Immature natural killer cell (primary cell): ENCODE measurements at regions not wholly inside any gene's neighbourhood (a gene's known extent, or its start where the extent isn't known, plus 50 kb on each side); places are given as distances from the start of the nearest gene placed in this dataset.

Experiments
- DNase-seq, 3 donors: peaks; one replicate each; pipeline ENCODE4 v3.0.0; 2022; ENCODE audit warnings: mixed read lengths in 1 of 3
- H3K27ac Mint-ChIP-seq, 6 donors: one replicate each; pipeline ENCODE4 v1.8.0; 2020; ENCODE audit warnings: mixed read lengths in 6 of 6, mild to moderate bottlenecking in 5 of 6, inconsistent platforms in 4 of 6, moderate library complexity in 3 of 6
- H3K27me3 Mint-ChIP-seq, 3 donors: one replicate each; pipeline ENCODE4 v1.8.0; 2020 to 2021; ENCODE audit warnings: low read depth in 3 of 3, mild to moderate bottlenecking in 3 of 3, mixed read lengths in 3 of 3, moderate library complexity in 3 of 3, inconsistent platforms in 1 of 3
- H3K36me3 Mint-ChIP-seq, 3 donors: one replicate each; pipeline ENCODE4 v1.8.0; 2020; ENCODE audit warnings: mixed read lengths in 3 of 3, inconsistent platforms in 2 of 3, mild to moderate bottlenecking in 2 of 3
- H3K4me1 Mint-ChIP-seq, 2 donors: one replicate each; pipeline ENCODE4 v1.8.0; 2020; ENCODE audit warnings: inconsistent platforms in 2 of 2, mild to moderate bottlenecking in 2 of 2, mixed read lengths in 2 of 2, moderate library complexity in 1 of 2
- H3K4me3 Mint-ChIP-seq, 5 donors: one replicate each; pipeline ENCODE4 v1.8.0; 2020; ENCODE audit warnings: mild to moderate bottlenecking in 5 of 5, mixed read lengths in 5 of 5, inconsistent platforms in 3 of 5, moderate library complexity in 3 of 5
- H3K9me3 Mint-ChIP-seq, 6 donors: one replicate each; pipeline ENCODE4 v1.8.0; 2020; ENCODE audit warnings: mild to moderate bottlenecking in 6 of 6, mixed read lengths in 6 of 6, inconsistent platforms in 4 of 6, moderate library complexity in 3 of 6

GRCh38 chr2:105573910-105574655, 170.6 kb upstream of the NCK2 start:
- no peaks in the 10 kb centered on the region for H3K36me3 Mint-ChIP-seq
- H3K9me3 Mint-ChIP-seq = no peaks in the 10 kb centered on the region
- H3K27ac Mint-ChIP-seq = no peak overlapping the region

GRCh38 chr2:105573490-105573889, 171.2 kb upstream of the NCK2 start:
- DNase-seq = no peak
- no peaks in the 10 kb centered on the region for H3K36me3 Mint-ChIP-seq
- no peaks in the 10 kb centered on the region for H3K9me3 Mint-ChIP-seq
- peaks cover 2 to 3% (median 3%) of the 10 kb centered on the region in 3 donors for H3K27me3 Mint-ChIP-seq
- H3K27ac Mint-ChIP-seq = no peak overlapping the region
- no peaks in the 10 kb centered on the region for H3K4me1 Mint-ChIP-seq
- no peak overlapping the region for H3K4me3 Mint-ChIP-seq

More at GRCh38 chr2:105573910-105574655, 170.6 kb upstream of the NCK2 start:
- Mint-ChIP-seq H3K4me3 (no peak overlapping the region), H3K4me1 (no peaks in the 10 kb centered on the region), H3K27me3 (peaks cover 2 to 3% (median 3%) of the 10 kb centered on the region in 3 donors)
- no peak for DNase-seq

DNA sequence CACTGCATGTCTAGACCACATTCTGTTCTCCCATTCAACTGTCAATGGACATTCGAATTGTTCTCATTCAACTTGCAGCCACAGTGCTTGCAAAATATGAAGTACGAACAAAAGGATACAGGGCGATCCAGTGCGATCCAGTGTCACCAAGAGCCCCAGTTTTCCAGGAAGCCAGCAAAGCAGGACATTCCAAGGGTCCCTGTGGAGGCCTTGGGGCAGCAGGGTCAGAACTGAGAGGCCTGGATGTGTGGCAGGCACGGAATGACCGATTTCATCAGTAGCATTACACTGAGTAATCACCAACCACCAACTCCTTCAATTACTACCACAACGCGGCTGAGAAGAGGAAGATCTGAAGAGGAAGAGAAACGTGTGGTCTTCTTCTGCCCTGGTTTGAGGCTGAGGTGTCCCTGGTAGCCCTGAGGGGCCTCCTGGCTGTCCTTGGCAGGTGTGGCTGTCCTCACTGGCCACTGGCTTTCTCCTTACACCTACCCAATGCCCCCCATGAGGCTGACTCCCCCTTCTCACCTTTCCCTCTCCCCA, 172.7 kb upstream of the FHL2 start:
- H3K27me3 Mint-ChIP-seq = peaks cover 3 to 4% (median 3%) of the 10 kb centered on the region in 3 donors
- H3K27ac Mint-ChIP-seq = peak overlapping the region in 1 of 6 donors; percentile 43
- H3K4me3 Mint-ChIP-seq = no peak overlapping the region
- H3K36me3 Mint-ChIP-seq = no peaks in the 10 kb centered on the region
- DNase-seq = no peak
- no peaks in the 10 kb centered on the region for H3K4me1 Mint-ChIP-seq
- H3K9me3 Mint-ChIP-seq = no peaks in the 10 kb centered on the region

- Mint-ChIP-seq H3K4me1 (no peaks in the 10 kb centered on the region), H3K4me3 (no peak overlapping the region), H3K36me3 (no peaks in the 10 kb centered on the region), H3K9me3 (no peaks in the 10 kb centered on the region), H3K27ac (no peak overlapping the region), H3K27me3 (peaks cover 3 to 7% (median 4%) of the 10 kb centered on the region in 3 donors)
- DNase-seq = no peak
Measured at GRCh38 chr2:105570757-105571156, 171.9 kb upstream of the FHL2 start.

GRCh38 chr2:105570326-105570725, 171.5 kb upstream of the FHL2 start:
- Mint-ChIP-seq H3K36me3 (no peaks in the 10 kb centered on the region), H3K27ac (no peak overlapping the region), H3K4me1 (no peaks in the 10 kb centered on the region), H3K9me3 (no peaks in the 10 kb centered on the region), H3K27me3 (peaks cover 3 to 7% (median 3%) of the 10 kb centered on the region in 3 donors), H3K4me3 (no peak overlapping the region)
- no peak for DNase-seq

DNA sequence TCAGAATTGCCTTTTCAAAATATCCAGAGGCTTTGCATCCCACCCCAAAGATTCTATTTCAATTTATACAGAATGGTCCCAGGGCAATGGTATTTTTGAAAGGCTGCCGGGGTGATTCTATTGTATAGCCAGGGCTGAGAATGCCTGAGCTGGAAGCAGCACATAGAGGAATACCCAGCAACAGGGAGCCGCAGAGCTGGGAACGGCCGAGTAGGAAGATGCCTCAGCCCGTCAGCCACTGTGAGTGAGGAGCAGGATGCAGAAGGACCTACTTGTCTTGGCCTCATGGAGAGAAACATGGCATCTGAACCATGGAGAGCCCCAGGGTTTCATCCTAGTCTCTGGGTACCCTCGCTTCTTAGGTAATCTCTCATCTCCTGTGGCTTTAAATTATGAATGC, 170.8 kb upstream of the FHL2 start:
- no peaks in the 10 kb centered on the region for H3K9me3 Mint-ChIP-seq

DNA sequence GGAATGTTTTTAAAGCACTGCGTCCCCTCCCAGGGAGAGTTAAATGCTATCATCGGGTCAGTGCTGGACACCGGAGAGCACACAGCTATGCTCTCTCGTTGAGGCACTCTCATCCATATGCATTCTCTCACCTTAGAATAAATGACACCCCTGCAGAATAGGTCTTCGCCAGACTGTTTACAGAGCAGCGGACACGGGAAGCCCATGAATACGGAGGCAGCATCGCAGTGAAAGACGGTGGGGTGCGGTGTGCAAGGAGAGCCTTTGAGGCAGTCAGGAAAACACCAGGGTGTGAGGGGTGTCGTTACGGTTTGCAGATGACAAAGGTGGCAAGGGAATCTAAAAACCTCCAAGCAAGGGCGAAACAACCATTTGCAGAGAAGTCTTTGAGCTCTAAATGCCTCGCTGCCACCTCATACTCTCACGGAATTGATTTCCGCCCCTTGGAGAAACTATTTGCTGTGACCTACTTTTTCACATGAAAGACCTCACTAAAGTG, 169.2 kb upstream of the FHL2 start:
- H3K4me3 Mint-ChIP-seq = no peak overlapping the region
- H3K36me3 Mint-ChIP-seq = no peaks in the 10 kb centered on the region
- no peaks in the 10 kb centered on the region for H3K9me3 Mint-ChIP-seq
- H3K27me3 Mint-ChIP-seq = peaks cover 2 to 7% (median 3%) of the 10 kb centered on the region in 3 donors
- no peak overlapping the region for H3K27ac Mint-ChIP-seq
- H3K4me1 Mint-ChIP-seq = no peaks in the 10 kb centered on the region
- DNase-seq = no peak

More for the DNA sequence above, 170.8 kb upstream of the FHL2 start:
- Mint-ChIP-seq H3K36me3 (no peaks in the 10 kb centered on the region), H3K27ac (no peak overlapping the region), H3K27me3 (peaks cover 2 to 7% (median 3%) of the 10 kb centered on the region in 3 donors), H3K4me1 (no peaks in the 10 kb centered on the region), H3K4me3 (no peak overlapping the region)
- no peak for DNase-seq

DNA sequence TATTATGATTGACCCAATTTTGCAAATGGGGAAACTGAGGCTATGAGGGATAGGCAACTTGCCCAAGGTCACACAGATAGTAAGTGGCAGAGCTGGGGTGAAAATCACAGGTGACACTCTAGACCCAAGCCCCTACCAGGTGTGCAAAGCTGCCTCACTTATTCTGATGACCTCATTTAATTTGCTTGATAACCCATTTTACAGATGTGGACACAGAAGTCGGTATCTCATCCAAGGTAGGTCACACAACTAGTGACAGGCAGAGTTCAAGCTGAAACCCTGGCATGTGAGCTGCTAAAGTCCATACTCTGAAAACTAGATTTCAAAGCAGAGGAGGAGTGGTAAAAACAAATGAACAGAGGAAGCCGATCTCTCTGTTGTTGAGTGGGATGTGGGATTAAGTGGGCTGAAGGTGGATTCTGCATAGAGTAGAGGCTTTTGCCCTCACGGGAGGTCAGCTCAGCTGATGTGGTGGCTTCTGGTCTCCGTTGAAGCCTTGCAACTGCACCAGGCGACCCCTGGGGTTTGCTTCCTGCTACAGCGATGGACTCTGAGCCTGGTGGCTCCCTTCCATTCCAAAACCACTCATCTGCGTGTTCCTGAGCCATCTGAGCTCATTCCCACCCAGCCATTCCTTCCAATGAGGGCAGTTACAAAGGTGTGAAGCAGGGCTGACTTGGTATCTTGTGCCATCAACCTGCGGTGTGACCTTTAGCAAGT, 164.3 kb upstream of the FHL2 start:
- H3K4me3 Mint-ChIP-seq = no peak overlapping the region
- H3K36me3 Mint-ChIP-seq = no peaks in the 10 kb centered on the region
- H3K9me3 Mint-ChIP-seq = no peaks in the 10 kb centered on the region
- DNase-seq = no peak
- peaks cover 0 to 8% (median 2%) of the 10 kb centered on the region in 3 donors for H3K27me3 Mint-ChIP-seq
- H3K4me1 Mint-ChIP-seq = no peaks in the 10 kb centered on the region
- H3K27ac Mint-ChIP-seq = no peak overlapping the region

- H3K27ac Mint-ChIP-seq = no peak overlapping the region
- H3K9me3 Mint-ChIP-seq = no peaks in the 10 kb centered on the region
- H3K4me1 Mint-ChIP-seq = no peaks in the 10 kb centered on the region
- no peak overlapping the region for H3K4me3 Mint-ChIP-seq
- peaks cover 0 to 6% (median 0%) of the 10 kb centered on the region in 3 donors for H3K27me3 Mint-ChIP-seq
- H3K36me3 Mint-ChIP-seq = no peaks in the 10 kb centered on the region
- DNase-seq = no peak
Measured at GRCh38 chr2:105561401-105561800, 162.6 kb upstream of the FHL2 start.

DNA sequence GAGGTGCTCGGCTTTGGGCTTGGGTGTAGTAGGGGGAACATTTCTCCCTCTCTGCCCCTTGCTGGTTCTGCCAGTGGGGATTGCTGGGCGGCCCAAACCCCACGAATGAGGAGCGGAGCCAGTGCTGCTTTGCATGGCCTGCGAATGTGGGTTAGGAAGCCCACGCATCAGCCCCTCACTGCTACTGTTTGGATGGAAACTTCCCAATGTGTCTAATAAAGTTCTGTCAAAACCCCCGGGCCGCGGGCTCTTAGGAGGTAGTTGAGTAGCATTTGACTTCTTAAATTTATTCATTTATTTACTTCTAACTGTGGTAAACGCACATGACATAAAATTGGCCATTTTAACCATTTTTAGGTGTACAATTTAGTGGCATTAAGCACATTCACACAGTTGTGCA, 161.3 kb upstream of the FHL2 start:
- no peak overlapping the region for H3K4me3 Mint-ChIP-seq
- H3K4me1 Mint-ChIP-seq = no peaks in the 10 kb centered on the region
- H3K36me3 Mint-ChIP-seq = no peaks in the 10 kb centered on the region
- H3K27ac Mint-ChIP-seq = no peak overlapping the region
- peaks cover 0 to 5% (median 3%) of the 10 kb centered on the region in 3 donors for H3K27me3 Mint-ChIP-seq
- H3K9me3 Mint-ChIP-seq = no peaks in the 10 kb centered on the region
- no peak for DNase-seq

DNA sequence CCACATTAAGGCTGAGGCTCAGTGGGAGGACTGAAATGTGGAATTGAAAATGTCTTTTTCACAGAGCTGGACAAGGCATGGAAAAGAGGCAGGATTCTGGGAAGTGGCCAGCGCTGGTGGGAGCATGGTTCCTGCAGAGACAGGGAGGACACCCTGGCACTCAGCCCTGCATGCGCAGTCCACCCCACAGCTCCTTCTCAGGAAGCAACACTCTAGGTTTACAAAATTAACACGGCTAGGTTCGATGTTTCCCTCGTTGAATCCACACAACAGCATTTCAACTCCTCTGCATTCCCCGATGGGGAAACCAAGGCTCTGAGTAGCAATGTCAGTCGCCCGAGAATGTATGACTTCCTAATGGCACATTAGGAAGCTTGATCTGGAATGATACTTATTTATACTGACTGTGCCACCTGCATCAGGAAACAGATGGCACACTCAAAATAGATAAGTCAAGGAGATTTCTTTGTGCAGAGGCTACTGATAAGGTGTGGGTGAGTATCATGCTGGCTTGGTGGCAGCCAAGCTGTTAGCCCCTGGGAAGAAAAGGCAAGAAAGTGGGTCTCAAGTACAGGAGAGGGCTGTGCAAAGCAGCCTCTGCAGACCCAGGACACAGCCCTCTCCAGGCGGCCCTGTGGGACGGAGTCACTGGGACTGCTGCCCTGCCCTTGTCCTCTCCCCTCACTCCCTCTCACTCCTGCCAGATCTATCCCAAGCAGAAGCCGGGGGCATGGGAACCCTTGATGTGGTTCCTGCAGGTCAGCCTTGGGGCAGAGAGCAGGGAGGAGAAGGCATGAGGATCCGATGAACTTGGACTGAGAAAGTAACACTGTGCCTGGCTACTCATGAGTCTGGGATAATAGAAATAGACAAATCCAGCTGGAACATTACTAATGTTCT, 158.4 kb upstream of the FHL2 start:
- Mint-ChIP-seq H3K4me3 (no peak overlapping the region), H3K9me3 (peaks cover 0 to 2% (median 0%) of the 10 kb centered on the region in 6 donors), H3K4me1 (no peaks in the 10 kb centered on the region), H3K27ac (no peak overlapping the region), H3K36me3 (no peaks in the 10 kb centered on the region), H3K27me3 (peaks cover 4 to 7% (median 5%) of the 10 kb centered on the region in 3 donors)
- no peak for DNase-seq

DNA sequence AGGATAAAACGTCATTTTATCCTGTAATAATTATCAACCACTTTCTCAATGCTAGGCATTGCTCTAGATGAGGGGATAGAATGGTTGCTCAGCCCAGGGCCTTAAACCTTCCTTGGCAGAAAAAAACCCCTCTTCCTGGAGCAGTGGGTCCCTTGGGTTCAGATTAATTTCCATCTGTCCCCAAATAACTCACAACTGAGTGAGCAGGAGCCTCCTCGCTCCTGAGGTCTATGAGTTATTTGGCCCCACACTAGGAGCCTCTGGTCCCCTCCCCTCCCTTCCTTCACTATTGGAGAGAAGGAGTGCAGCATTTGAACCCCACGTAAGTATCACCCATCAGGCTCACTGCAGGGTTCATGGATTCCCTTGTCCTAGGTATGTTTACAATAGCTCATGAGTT, 157.5 kb upstream of the FHL2 start:
- H3K9me3 Mint-ChIP-seq = peaks cover 0 to 2% (median 0%) of the 10 kb centered on the region in 6 donors
- no peak for DNase-seq
- H3K27me3 Mint-ChIP-seq = peaks cover 4 to 7% (median 5%) of the 10 kb centered on the region in 3 donors
- H3K4me1 Mint-ChIP-seq = no peaks in the 10 kb centered on the region
- H3K36me3 Mint-ChIP-seq = no peaks in the 10 kb centered on the region
- no peak overlapping the region for H3K4me3 Mint-ChIP-seq
- no peak overlapping the region for H3K27ac Mint-ChIP-seq

DNA sequence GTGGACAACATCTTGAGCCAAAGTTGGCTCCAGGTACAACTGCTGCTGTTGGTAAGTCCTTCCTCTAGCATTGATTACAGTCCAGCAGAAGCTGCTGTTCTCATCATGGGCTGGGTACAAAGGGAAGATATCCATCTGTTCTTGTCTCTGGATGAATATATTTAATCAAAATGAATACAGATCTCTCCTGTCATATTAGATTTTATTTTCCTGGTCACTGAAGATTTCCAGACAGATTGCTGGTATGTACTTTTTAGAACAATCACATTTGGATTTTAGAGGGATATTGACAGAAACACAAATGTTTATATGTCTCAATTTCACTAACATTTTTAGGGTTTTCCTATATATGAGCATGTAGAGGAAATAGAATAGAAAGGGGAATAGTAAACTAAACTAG, 155.4 kb upstream of the FHL2 start:
- Mint-ChIP-seq H3K9me3 (peaks cover 0 to 2% (median 0%) of the 10 kb centered on the region in 6 donors), H3K36me3 (no peaks in the 10 kb centered on the region), H3K4me1 (no peaks in the 10 kb centered on the region), H3K27ac (no peak overlapping the region), H3K27me3 (peaks cover 4 to 5% (median 5%) of the 10 kb centered on the region in 3 donors), H3K4me3 (no peak overlapping the region)
- DNase-seq = no peak
